SK-N-SH (cell line): ENCODE measurements at regions not wholly inside any gene's neighbourhood (a gene's known extent, or its start where the extent isn't known, plus 50 kb on each side); places are given as distances from the start of the nearest gene placed in this dataset.
A peak's percentile ranks its signal among the peaks of the same experiment; 100 is the strongest.

Experiments used
- CTCF ChIA-PET: fragments of 300-600, 350-600 bp; formaldehyde crosslinking; extraction: SDS; loops from one replicate; lab custom pipeline; 2021; lab: Yijun Ruan, JAX
- POLR2A ChIA-PET: fragments of 350-600 bp; sonication (Branson Sonifier 250); formaldehyde crosslinking; extraction: SDS; loops from one replicate; lab custom pipeline; 2020; ENCODE audit warnings: antibody characterized with exemption, inconsistent platforms; lab: Yijun Ruan, JAX
- DNase-seq: peaks from one replicate; pipeline ENCODE4 v3.0.0; 2012
- H2AFZ ChIP-seq: fragments of 200-600 bp; sonication (generic); 2 replicates; pipeline ENCODE4 v1.8.1; 2016; ENCODE audit warnings: antibody characterized with exemption, mild to moderate bottlenecking, low read depth
- H3F3A ChIP-seq: fragments of 200-600 bp; sonication (generic); replicated peaks from 2 replicates; pipeline ENCODE3; 2016; ENCODE audit warnings: antibody characterized with exemption, mild to moderate bottlenecking; ENCODE audit not compliant: insufficient read depth
- H3K27ac ChIP-seq, 2 experiments: fragments of 200-500 bp in 1 of 2; fragments of 200-600 bp in 1 of 2; sonication (Bioruptor generic) in 1 of 2; sonication (generic), shearing (Covaris generic) in 1 of 2; 2 replicates each; pipeline versions ENCODE4 v1.5.1 to v1.6.1; 2014 to 2016; ENCODE audit warnings: low read depth in 2 of 2, inconsistent platforms in 1 of 2, low read length in 1 of 2, mild to moderate bottlenecking in 1 of 2, mixed read lengths in 1 of 2
- H3K27me3 ChIP-seq: fragments of 200-600 bp; sonication (generic), shearing (Covaris generic); 2 replicates; pipeline ENCODE4 v1.6.1; 2016; ENCODE audit warnings: mixed run types; ENCODE audit not compliant: insufficient read depth
- H3K36me3 ChIP-seq, 2 experiments: fragments of 200-500 bp in 1 of 2; fragments of 200-600 bp in 1 of 2; sonication (Bioruptor generic) in 1 of 2; sonication (generic) in 1 of 2; replicated peaks in 1 of 2; 2 replicates each; pipeline versions ENCODE3 to v1.5.1; 2014 to 2016; ENCODE audit warnings: low read length in 1 of 2, mild to moderate bottlenecking in 1 of 2; ENCODE audit not compliant: insufficient read depth in 2 of 2, control insufficient read depth in 1 of 2
- H3K4me1 ChIP-seq, 2 experiments: fragments of 200-500 bp in 1 of 2; fragments of 200-600 bp in 1 of 2; sonication (Bioruptor generic) in 1 of 2; sonication (generic), shearing (Covaris generic) in 1 of 2; 2 replicates each; pipeline versions ENCODE4 v1.5.1 to v1.6.1; 2014 to 2016; ENCODE audit warnings: low read depth in 1 of 2, low read length in 1 of 2, mixed run types in 1 of 2; ENCODE audit not compliant: insufficient read depth in 2 of 2, control insufficient read depth in 1 of 2
- H3K4me2 ChIP-seq: fragments of 200-600 bp; sonication (generic), shearing (Covaris generic); 2 replicates; pipeline ENCODE4 v1.6.1; 2017; ENCODE audit warnings: mixed run types
- H3K4me3 ChIP-seq, 2 experiments: fragments of 200-500 bp in 1 of 2; fragments of 200-600 bp in 1 of 2; sonication (Bioruptor generic) in 1 of 2; sonication (generic), shearing (Covaris generic) in 1 of 2; 2 replicates each; pipeline versions ENCODE4 v1.5.1 to v1.8.1; 2014 to 2016; ENCODE audit warnings: low read depth in 2 of 2, inconsistent platforms in 1 of 2, low read length in 1 of 2, mild to moderate bottlenecking in 1 of 2, mixed read lengths in 1 of 2, moderate library complexity in 1 of 2
- H3K79me2 ChIP-seq: fragments of 200-600 bp; sonication (generic); 2 replicates; pipeline ENCODE4 v1.8.1; 2017; ENCODE audit warnings: mild to moderate bottlenecking; ENCODE audit not compliant: insufficient read depth
- H3K9ac ChIP-seq: fragments of 200-600 bp; sonication (generic); 2 replicates; pipeline ENCODE4 v1.6.1; 2017; ENCODE audit warnings: mixed run types
- H3K9me2 ChIP-seq: fragments of 200-600 bp; sonication (generic); 2 replicates; pipeline ENCODE4 v1.6.1; 2017; ENCODE audit warnings: mixed run types
- H3K9me3 ChIP-seq: fragments of 200-600 bp; sonication (generic); 2 replicates; pipeline ENCODE4 v1.6.1; 2017; ENCODE audit warnings: mixed run types, mild to moderate bottlenecking, moderate library complexity
- H4K20me1 ChIP-seq: fragments of 200-600 bp; sonication (generic); 2 replicates; pipeline ENCODE4 v1.6.1; 2017; ENCODE audit warnings: mild to moderate bottlenecking, mixed run types; ENCODE audit not compliant: insufficient read depth
- CHD2 ChIP-seq: fragments of 150-350 bp; IDR thresholded peaks from 2 replicates; pipeline ENCODE4 v1.6.1; 2018; ENCODE audit warnings: low read length; ENCODE audit not compliant: partially characterized antibody
- EP300 ChIP-seq, 2 experiments: IDR thresholded peaks; 2 replicates each; pipeline versions ENCODE4 v1.4.0 to v1.6.1; 2012; ENCODE audit warnings: borderline replicate concordance in 1 of 2, low read depth in 1 of 2, low read length in 1 of 2
- EZH2phosphoT487 ChIP-seq: fragments of 200-600 bp; sonication (generic); IDR thresholded peaks from 2 replicates; pipeline ENCODE4 v1.6.1; 2017; ENCODE audit warnings: low read depth, mixed run types, mild to moderate bottlenecking, antibody characterized with exemption, moderate library complexity, borderline replicate concordance
- FOXJ3 ChIP-seq: sonication (generic); formaldehyde crosslinking; IDR thresholded peaks from 2 replicates; pipeline ENCODE4 v1.5.1; 2020; ENCODE audit warnings: mild to moderate bottlenecking, missing genetic modification reagents
- FOXM1 ChIP-seq: IDR thresholded peaks from 2 replicates; pipeline ENCODE4 v1.4.0; 2012; ENCODE audit warnings: low read depth, mild to moderate bottlenecking
- JUND ChIP-seq: IDR thresholded peaks from 2 replicates; pipeline ENCODE4 v1.4.0; 2012
- MEF2A ChIP-seq: IDR thresholded peaks from 2 replicates; pipeline ENCODE4 v1.4.0; 2012; ENCODE audit warnings: low read depth, borderline replicate concordance
- NFIC ChIP-seq: IDR thresholded peaks from 2 replicates; pipeline ENCODE4 v1.4.0; 2012; ENCODE audit warnings: borderline replicate concordance
- POLR2AphosphoS5 ChIP-seq: IDR thresholded peaks from 2 replicates; pipeline ENCODE4 v1.6.1; 2012; ENCODE audit warnings: low read depth, low read length
- RAD21 ChIP-seq: IDR thresholded peaks from 2 replicates; pipeline ENCODE4 v1.6.1; 2012; ENCODE audit warnings: mild to moderate bottlenecking, low read length
- RCOR1 ChIP-seq: fragments of 150-350 bp; IDR thresholded peaks from 2 replicates; pipeline ENCODE4 v1.6.1; 2017; ENCODE audit warnings: antibody characterized with exemption, low read length
- RXRA ChIP-seq: IDR thresholded peaks from 2 replicates; pipeline ENCODE4 v1.4.0; 2012; ENCODE audit warnings: low read depth, mild to moderate bottlenecking, borderline replicate concordance
- SIN3A ChIP-seq: IDR thresholded peaks from 2 replicates; pipeline ENCODE4 v1.6.1; 2012; ENCODE audit warnings: low read depth, mild to moderate bottlenecking, low read length, moderate library complexity, borderline replicate concordance
- SMC3 ChIP-seq: IDR thresholded peaks from 2 replicates; pipeline ENCODE4 v1.6.1; 2012; ENCODE audit warnings: low read depth, low read length, improper control_type of control experiment
- TCF12 ChIP-seq: IDR thresholded peaks from 2 replicates; pipeline ENCODE4 v1.4.0; 2012
- TEAD4 ChIP-seq: IDR thresholded peaks from 2 replicates; pipeline ENCODE4 v1.4.0; 2012; ENCODE audit warnings: mild to moderate bottlenecking, borderline replicate concordance; ENCODE audit not compliant: insufficient read depth
- YY1 ChIP-seq: IDR thresholded peaks from 2 replicates; pipeline ENCODE4 v1.4.0; 2012; ENCODE audit warnings: low read depth, mild to moderate bottlenecking
- WGBS: methylation state at CpG from one replicate; pipeline ENCODE4 v1.1.6; 2017; ENCODE audit warnings: low lambda C conversion rate; 5-methylcytosine and 5-hydroxymethylcytosine counted together
- TF ChIP-seq, protein P1 (sequence below): fragments of 150-350 bp; IDR thresholded peaks from 2 replicates; pipeline ENCODE4 v1.6.1; 2017; ENCODE audit warnings: antibody characterized with exemption, low read length, low read depth, borderline replicate concordance
- TF ChIP-seq, protein P2 (sequence below): fragments of 150-350 bp; IDR thresholded peaks from 2 replicates; pipeline ENCODE4 v1.6.1; 2016; ENCODE audit warnings: mild to moderate bottlenecking, low read depth, low read length
- TF ChIP-seq, protein P3 (sequence below): IDR thresholded peaks from 2 replicates; pipeline ENCODE4; 2012
- TF ChIP-seq, protein P4 (sequence below): IDR thresholded peaks from 2 replicates; pipeline ENCODE4 v1.6.1; 2012; ENCODE audit warnings: mild to moderate bottlenecking, low read depth, low read length, moderate library complexity
- TF ChIP-seq, protein P5 (sequence below): IDR thresholded peaks from 2 replicates; pipeline ENCODE4 v1.4.0; 2012; ENCODE audit warnings: low read depth, borderline replicate concordance
- TF ChIP-seq, protein P6 (sequence below): IDR thresholded peaks from 2 replicates; pipeline ENCODE4 v1.4.0; 2012; ENCODE audit warnings: low read depth

DNA sequence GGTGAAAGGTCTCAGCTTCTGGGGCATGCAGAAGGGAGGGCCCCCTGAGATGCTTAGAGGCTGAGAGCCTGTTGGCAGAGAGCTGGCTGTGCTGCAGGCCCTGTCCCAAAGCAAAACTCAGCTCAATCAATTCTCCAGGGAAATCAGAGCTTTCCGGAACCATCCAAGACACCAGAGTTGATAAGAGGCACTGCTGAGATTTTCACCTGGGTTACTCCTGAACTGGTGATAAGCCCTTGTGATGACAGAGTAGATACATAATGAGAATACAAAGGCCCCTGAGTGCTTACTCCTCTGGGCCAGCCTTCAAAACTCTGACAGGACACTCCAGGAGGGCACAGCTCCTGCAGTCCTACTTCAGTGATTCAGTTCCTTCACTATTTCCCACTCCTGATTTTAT lies 63.9 kb downstream of the ARL6IP4 start (continued):
- TF ChIP-seq, protein P1, sequence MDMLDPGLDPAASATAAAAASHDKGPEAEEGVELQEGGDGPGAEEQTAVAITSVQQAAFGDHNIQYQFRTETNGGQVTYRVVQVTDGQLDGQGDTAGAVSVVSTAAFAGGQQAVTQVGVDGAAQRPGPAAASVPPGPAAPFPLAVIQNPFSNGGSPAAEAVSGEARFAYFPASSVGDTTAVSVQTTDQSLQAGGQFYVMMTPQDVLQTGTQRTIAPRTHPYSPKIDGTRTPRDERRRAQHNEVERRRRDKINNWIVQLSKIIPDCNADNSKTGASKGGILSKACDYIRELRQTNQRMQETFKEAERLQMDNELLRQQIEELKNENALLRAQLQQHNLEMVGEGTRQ: no peak
- TF ChIP-seq POLR2AphosphoS5: no peak
- TF ChIP-seq, all 33 proteins: peak for 0

DNA sequence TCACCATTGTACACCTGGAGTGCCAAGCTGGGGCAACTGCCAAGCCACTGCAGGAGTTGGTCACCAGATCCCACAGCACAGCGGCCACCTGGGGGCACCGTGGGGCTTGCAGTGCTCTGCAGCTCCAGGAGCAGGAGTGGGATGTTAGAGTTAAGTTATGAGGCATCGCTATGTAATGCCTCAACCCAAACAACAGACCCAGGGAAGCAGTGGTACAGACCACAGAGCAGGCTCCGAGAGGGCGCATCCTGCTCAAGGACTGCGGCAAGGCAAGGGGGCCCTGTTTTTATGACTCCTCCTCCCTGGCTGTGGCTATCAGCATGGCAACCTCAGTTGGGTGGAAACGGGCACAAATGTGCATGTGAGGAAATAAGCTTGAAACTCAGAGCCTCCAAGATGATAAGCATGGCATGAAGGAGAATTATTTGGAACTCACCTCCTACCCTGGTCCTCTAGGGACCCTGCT lies 63.1 kb downstream of the ARL6IP4 start:
- H3K9me3 ChIP-seq: no peaks in the 10 kb centered on the region
- no peak overlapping the region for H3K4me3 ChIP-seq
- H4K20me1 ChIP-seq: no peaks in the 10 kb centered on the region
- no peaks in the 10 kb centered on the region for H3K9me2 ChIP-seq
- POLR2A ChIA-PET: interaction anchor here (1.0 kb wide), 1 partner anchor 189 kb away, joined by 6 read pairs; the partner anchor contains the start of genes MPHOSPH9 and MTRFR
- H3K27me3 ChIP-seq: no peaks in the 10 kb centered on the region
- peaks cover 7 to 31% of the 10 kb centered on the region in 2 experiments; a peak in 2 of 4 replicates for H3K4me1 ChIP-seq
- peak overlapping the region; percentile 46; the same call in 1 of the 2 replicates for H3K4me2 ChIP-seq
- 56% methylated on average over 6 of the region's 7 CpGs for WGBS
- peaks cover 8% of the 10 kb centered on the region for H3F3A ChIP-seq
- peak; percentile 77 for DNase-seq
- peak overlapping the region in 1 of 2 experiments; percentile 44; a peak in 2 of 4 replicates for H3K27ac ChIP-seq
- H3K36me3 ChIP-seq: no peaks in the 10 kb centered on the region
- peak overlapping the region; percentile 42; the same call in 1 of the 2 replicates for H2AFZ ChIP-seq
- CTCF ChIA-PET: interaction anchor here (0.6 to 9.0 kb wide), 43 partner anchors 9 to 658 kb away, joined by 3 to 88 read pairs (median 4); partner anchors contain the start of genes MPHOSPH9, MTRFR and PITPNM2
- no peaks in the 10 kb centered on the region; the same call in 1 of the 2 replicates for H3K79me2 ChIP-seq
- no peak overlapping the region for H3K9ac ChIP-seq
- TF ChIP-seq CHD2: no peak
- TF ChIP-seq JUND: no peak
- TF ChIP-seq TEAD4: no peak
- no peak for TF ChIP-seq RXRA
- TF ChIP-seq YY1: no peak
- TF ChIP-seq MEF2A: no peak
- no peak for TF ChIP-seq RCOR1
- TF ChIP-seq SIN3A: no peak
- TF ChIP-seq FOXM1: no peak
- TF ChIP-seq, protein P2, sequence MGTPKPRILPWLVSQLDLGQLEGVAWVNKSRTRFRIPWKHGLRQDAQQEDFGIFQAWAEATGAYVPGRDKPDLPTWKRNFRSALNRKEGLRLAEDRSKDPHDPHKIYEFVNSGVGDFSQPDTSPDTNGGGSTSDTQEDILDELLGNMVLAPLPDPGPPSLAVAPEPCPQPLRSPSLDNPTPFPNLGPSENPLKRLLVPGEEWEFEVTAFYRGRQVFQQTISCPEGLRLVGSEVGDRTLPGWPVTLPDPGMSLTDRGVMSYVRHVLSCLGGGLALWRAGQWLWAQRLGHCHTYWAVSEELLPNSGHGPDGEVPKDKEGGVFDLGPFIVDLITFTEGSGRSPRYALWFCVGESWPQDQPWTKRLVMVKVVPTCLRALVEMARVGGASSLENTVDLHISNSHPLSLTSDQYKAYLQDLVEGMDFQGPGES: no peak
- TF ChIP-seq, protein P3, sequence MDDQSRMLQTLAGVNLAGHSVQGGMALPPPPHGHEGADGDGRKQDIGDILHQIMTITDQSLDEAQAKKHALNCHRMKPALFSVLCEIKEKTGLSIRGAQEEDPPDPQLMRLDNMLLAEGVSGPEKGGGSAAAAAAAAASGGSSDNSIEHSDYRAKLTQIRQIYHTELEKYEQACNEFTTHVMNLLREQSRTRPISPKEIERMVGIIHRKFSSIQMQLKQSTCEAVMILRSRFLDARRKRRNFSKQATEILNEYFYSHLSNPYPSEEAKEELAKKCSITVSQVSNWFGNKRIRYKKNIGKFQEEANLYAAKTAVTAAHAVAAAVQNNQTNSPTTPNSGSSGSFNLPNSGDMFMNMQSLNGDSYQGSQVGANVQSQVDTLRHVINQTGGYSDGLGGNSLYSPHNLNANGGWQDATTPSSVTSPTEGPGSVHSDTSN: no peak
- peak; percentile 94 for TF ChIP-seq SMC3
- TF ChIP-seq, protein P4, sequence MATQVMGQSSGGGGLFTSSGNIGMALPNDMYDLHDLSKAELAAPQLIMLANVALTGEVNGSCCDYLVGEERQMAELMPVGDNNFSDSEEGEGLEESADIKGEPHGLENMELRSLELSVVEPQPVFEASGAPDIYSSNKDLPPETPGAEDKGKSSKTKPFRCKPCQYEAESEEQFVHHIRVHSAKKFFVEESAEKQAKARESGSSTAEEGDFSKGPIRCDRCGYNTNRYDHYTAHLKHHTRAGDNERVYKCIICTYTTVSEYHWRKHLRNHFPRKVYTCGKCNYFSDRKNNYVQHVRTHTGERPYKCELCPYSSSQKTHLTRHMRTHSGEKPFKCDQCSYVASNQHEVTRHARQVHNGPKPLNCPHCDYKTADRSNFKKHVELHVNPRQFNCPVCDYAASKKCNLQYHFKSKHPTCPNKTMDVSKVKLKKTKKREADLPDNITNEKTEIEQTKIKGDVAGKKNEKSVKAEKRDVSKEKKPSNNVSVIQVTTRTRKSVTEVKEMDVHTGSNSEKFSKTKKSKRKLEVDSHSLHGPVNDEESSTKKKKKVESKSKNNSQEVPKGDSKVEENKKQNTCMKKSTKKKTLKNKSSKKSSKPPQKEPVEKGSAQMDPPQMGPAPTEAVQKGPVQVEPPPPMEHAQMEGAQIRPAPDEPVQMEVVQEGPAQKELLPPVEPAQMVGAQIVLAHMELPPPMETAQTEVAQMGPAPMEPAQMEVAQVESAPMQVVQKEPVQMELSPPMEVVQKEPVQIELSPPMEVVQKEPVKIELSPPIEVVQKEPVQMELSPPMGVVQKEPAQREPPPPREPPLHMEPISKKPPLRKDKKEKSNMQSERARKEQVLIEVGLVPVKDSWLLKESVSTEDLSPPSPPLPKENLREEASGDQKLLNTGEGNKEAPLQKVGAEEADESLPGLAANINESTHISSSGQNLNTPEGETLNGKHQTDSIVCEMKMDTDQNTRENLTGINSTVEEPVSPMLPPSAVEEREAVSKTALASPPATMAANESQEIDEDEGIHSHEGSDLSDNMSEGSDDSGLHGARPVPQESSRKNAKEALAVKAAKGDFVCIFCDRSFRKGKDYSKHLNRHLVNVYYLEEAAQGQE: no peak
- TF ChIP-seq, protein P5, sequence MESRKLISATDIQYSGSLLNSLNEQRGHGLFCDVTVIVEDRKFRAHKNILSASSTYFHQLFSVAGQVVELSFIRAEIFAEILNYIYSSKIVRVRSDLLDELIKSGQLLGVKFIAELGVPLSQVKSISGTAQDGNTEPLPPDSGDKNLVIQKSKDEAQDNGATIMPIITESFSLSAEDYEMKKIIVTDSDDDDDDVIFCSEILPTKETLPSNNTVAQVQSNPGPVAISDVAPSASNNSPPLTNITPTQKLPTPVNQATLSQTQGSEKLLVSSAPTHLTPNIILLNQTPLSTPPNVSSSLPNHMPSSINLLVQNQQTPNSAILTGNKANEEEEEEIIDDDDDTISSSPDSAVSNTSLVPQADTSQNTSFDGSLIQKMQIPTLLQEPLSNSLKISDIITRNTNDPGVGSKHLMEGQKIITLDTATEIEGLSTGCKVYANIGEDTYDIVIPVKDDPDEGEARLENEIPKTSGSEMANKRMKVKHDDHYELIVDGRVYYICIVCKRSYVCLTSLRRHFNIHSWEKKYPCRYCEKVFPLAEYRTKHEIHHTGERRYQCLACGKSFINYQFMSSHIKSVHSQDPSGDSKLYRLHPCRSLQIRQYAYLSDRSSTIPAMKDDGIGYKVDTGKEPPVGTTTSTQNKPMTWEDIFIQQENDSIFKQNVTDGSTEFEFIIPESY: no peak
- TF ChIP-seq RAD21: peak; percentile 92
- TF ChIP-seq EP300 (IDR thresholded peaks at IDR 0.05; ENCODE audit: borderline replicate concordance in 1 of 2, low read depth in 1 of 2, low read length in 1 of 2): no peak; a peak in 1 of 4 replicates
- no peak for TF ChIP-seq EZH2phosphoT487
- no peak for TF ChIP-seq POLR2AphosphoS5
- TF ChIP-seq, protein P6, sequence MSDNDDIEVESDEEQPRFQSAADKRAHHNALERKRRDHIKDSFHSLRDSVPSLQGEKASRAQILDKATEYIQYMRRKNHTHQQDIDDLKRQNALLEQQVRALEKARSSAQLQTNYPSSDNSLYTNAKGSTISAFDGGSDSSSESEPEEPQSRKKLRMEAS: no peak
- TF ChIP-seq TCF12: peak; percentile 40; the same call in 1 of the 2 replicates
- no peak for TF ChIP-seq FOXJ3 (CRISPR knock-in tag)
- TF ChIP-seq NFIC: no peak
